ENCODE measurements at regions not wholly inside any gene's neighbourhood (a gene's known extent, or its start where the extent isn't known, plus 50 kb on each side); places are given as distances from the start of the nearest gene placed in this dataset.

DNA sequence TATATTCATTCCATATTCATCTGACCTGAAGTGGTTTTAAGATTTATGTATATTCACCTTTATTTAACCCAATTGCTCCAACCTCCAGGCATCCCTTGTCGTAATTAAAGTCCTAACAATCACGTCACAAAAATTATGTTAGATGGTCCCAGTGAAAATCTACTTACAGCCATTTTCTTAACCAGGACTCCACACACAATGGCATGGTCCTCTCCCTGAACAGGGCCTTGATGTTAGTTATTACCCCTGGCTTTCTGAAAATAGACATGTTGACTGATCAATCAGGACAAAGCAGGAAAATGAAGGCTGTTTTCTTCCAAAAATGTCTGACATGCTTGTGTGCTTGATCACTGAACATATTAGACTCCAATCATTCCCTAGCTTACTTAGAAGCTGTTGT is 542.7 kb upstream of the SLITRK5 start:
- Mint-ChIP-seq H3K27ac (no peak overlapping the region), H3K36me3 (ENCODE audit: low read depth) (no peaks in the 10 kb centered on the region), H3K4me3 (no peak overlapping the region), H3K4me1 (ENCODE audit: low read depth) (no peaks in the 10 kb centered on the region), H3K9me3 (peaks cover 15% of the 10 kb centered on the region), H3K27me3 (ENCODE audit: insufficient read depth) (no peaks in the 10 kb centered on the region)
- no peak for DNase-seq
- TF ChIP-seq, protein P1, sequence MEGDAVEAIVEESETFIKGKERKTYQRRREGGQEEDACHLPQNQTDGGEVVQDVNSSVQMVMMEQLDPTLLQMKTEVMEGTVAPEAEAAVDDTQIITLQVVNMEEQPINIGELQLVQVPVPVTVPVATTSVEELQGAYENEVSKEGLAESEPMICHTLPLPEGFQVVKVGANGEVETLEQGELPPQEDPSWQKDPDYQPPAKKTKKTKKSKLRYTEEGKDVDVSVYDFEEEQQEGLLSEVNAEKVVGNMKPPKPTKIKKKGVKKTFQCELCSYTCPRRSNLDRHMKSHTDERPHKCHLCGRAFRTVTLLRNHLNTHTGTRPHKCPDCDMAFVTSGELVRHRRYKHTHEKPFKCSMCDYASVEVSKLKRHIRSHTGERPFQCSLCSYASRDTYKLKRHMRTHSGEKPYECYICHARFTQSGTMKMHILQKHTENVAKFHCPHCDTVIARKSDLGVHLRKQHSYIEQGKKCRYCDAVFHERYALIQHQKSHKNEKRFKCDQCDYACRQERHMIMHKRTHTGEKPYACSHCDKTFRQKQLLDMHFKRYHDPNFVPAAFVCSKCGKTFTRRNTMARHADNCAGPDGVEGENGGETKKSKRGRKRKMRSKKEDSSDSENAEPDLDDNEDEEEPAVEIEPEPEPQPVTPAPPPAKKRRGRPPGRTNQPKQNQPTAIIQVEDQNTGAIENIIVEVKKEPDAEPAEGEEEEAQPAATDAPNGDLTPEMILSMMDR (IDR thresholded peaks at IDR 0.05), result no peak

DNA sequence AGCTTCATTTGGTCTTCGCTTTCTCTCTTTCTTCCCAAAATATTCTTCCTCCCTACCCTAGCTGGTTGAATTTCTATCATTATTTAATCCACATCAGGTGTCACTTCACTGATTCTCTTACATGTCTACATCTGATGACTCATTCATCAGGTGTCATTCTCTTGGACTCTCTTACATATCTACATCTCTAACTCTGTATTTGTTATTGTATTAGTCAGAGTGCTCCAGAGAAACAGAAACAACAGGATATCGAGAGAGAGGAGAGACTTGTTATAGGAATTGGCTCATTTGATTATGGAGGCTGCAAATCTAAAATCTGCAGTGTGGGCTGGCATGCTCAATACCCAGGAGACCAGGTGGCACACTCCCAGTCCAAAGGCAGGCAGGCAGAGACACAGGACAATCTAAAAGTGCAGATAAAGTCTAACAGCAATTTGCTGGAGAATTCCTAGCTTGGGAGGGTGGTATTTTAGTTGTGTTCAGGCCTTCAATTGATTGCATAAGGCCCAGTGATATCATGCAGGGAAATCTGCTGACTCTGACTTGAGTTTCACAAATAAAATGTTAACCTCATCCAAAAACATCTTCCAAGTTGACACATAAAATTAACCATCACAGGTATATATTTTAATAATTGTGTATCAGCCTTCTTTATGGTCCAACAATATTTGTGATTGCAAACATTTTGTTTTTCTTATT is 541.4 kb upstream of the SLITRK5 start:
- Mint-ChIP-seq H3K9me3 (peaks cover 9% of the 10 kb centered on the region), H3K27ac (no peak overlapping the region), H3K4me1 (ENCODE audit: low read depth) (no peaks in the 10 kb centered on the region), H3K36me3 (ENCODE audit: low read depth) (no peaks in the 10 kb centered on the region), H3K4me3 (no peak overlapping the region), H3K27me3 (ENCODE audit: insufficient read depth) (no peaks in the 10 kb centered on the region)
- no peak for DNase-seq
- TF ChIP-seq, protein P1 (IDR thresholded peaks at IDR 0.05), result no peak

DNA sequence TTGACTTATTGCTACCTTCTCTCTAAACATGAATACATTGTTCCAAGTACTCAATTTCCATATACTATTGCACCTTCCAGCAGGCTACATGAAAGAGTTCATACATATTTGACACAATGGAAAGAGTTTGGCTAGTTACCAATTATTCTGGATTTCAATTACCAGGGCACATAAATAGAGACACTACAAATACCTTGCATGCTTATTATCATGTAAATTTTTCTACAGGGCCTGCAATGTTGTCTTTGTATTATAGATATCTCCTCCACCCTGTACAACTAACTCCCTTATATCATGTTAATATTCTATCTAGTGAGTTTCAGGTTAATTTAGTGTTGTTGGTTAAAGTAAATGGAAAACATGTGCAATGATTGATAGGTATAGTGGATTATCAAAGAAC is 540.7 kb upstream of the SLITRK5 start:
- no peak overlapping the region for H3K27ac Mint-ChIP-seq
- H3K36me3 Mint-ChIP-seq (ENCODE audit: low read depth), result no peaks in the 10 kb centered on the region
- peaks cover 9% of the 10 kb centered on the region for H3K9me3 Mint-ChIP-seq
- no peaks in the 10 kb centered on the region for H3K4me1 Mint-ChIP-seq (ENCODE audit: low read depth)
- TF ChIP-seq, protein P1 (IDR thresholded peaks at IDR 0.05), result no peak
- no peak for DNase-seq
- no peak overlapping the region for H3K4me3 Mint-ChIP-seq
- no peaks in the 10 kb centered on the region for H3K27me3 Mint-ChIP-seq (ENCODE audit: insufficient read depth)

DNA sequence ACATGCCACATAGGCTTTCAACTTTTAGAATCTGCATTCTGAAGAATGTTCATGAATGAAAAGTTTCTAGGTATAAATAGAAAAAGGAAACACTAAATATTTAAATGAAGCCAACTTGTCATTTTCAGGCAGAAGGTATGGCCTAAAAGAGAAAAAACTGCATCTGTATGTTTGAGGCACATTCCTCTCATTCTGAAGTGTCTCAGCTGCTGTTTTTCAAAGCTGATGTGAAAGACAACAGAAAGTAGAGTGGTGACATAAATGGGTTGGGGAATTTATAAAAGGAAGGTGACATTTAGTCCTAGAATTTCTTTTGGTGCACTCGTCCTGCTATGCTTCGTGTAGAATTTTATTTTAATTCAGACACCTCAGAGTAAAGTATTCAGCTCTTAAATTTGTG is 539.6 kb upstream of the SLITRK5 start:
- H3K36me3 Mint-ChIP-seq (ENCODE audit: low read depth), result no peaks in the 10 kb centered on the region
- peaks cover 13% of the 10 kb centered on the region for H3K9me3 Mint-ChIP-seq
- H3K27ac Mint-ChIP-seq, result no peak overlapping the region
- no peaks in the 10 kb centered on the region for H3K4me1 Mint-ChIP-seq (ENCODE audit: low read depth)
- no peak for DNase-seq
- H3K4me3 Mint-ChIP-seq, result no peak overlapping the region
- no peaks in the 10 kb centered on the region for H3K27me3 Mint-ChIP-seq (ENCODE audit: insufficient read depth)
- TF ChIP-seq, protein P1 (IDR thresholded peaks at IDR 0.05), result no peak

DNA sequence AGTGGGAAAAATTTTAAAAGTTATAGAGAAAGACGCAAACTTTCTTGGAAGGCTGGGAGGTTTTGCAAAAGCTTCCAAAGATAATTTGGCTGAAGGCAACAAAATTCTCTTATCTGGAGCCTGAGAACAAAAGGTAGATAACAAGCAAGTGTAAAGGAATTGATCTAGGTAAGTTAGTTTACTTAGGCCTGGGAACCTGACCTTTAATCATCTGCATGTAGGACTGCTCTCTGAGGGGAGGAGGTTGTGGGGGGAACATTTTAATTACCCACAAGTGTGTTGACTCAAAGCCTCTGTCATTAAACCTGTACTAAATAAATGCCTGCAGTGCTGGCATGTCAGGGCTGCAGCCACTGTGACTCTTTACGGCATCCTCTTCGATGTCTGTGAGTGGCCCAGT is 532.3 kb upstream of the SLITRK5 start:
- TF ChIP-seq, protein P1 (IDR thresholded peaks at IDR 0.05), result no peak
- Mint-ChIP-seq H3K27ac (no peak overlapping the region), H3K36me3 (ENCODE audit: low read depth) (no peaks in the 10 kb centered on the region), H3K4me3 (no peak overlapping the region), H3K4me1 (ENCODE audit: low read depth) (no peaks in the 10 kb centered on the region), H3K9me3 (peaks cover 30% of the 10 kb centered on the region), H3K27me3 (ENCODE audit: insufficient read depth) (no peaks in the 10 kb centered on the region)
- DNase-seq, result no peak
